ENCODE measurements at regions not wholly inside any gene's neighbourhood (a gene's known extent, or its start where the extent isn't known, plus 50 kb on each side); places are given as distances from the start of the nearest gene placed in this dataset.

- no peaks in the 10 kb centered on the region for H3K36me3 ChIP-seq (ENCODE audit: insufficient read depth, insufficient read length, low read length)
- TF ChIP-seq ZNF274 (IDR thresholded peaks at IDR 0.05; ENCODE audit: low read depth, low read length) (no peak), YY1 (IDR thresholded peaks at IDR 0.05; ENCODE audit: insufficient read depth, insufficient read length) (no peak), SUZ12 (IDR thresholded peaks at IDR 0.05; ENCODE audit: extremely low read depth, insufficient read depth, insufficient read length) (no peak)
- H3K4me1 ChIP-seq (ENCODE audit: insufficient read depth, insufficient read length), result no peaks in the 10 kb centered on the region
- DNase-seq (ENCODE audit: low read depth, low spot score), result no peak
- no peaks in the 10 kb centered on the region for H3K27me3 ChIP-seq (ENCODE audit: insufficient read depth, insufficient read length)
- no peaks in the 10 kb centered on the region for H3K9me3 ChIP-seq (ENCODE audit: insufficient read depth, low read length)
- no peak overlapping the region for H3K9ac ChIP-seq (ENCODE audit: insufficient read length, low read depth)
- H3K4me3 ChIP-seq (ENCODE audit: insufficient read length, low read depth), result no peak overlapping the region
Measured at GRCh38 chr4:31283679-31284078, 563.5 kb downstream of the PCDH7 start.

- Histone ChIP-seq H3K4me3 (ENCODE audit: insufficient read length, low read depth) (no peak overlapping the region), H3K9me3 (ENCODE audit: insufficient read depth, low read length) (no peaks in the 10 kb centered on the region), H3K36me3 (ENCODE audit: insufficient read depth, insufficient read length, low read length) (no peaks in the 10 kb centered on the region), H3K27me3 (ENCODE audit: insufficient read depth, insufficient read length) (no peaks in the 10 kb centered on the region), H3K4me1 (ENCODE audit: insufficient read depth, insufficient read length) (no peaks in the 10 kb centered on the region), H3K9ac (ENCODE audit: insufficient read length, low read depth) (no peak overlapping the region)
- TF ChIP-seq SUZ12 (IDR thresholded peaks at IDR 0.05; ENCODE audit: extremely low read depth, insufficient read depth, insufficient read length), result no peak
- TF ChIP-seq YY1 (IDR thresholded peaks at IDR 0.05; ENCODE audit: insufficient read depth, insufficient read length), result no peak
- TF ChIP-seq ZNF274 (IDR thresholded peaks at IDR 0.05; ENCODE audit: low read depth, low read length), result no peak
- peak; percentile 16 for DNase-seq (ENCODE audit: low read depth, low spot score)
Measured at GRCh38 chr4:31290836-31291235, 570.7 kb downstream of the PCDH7 start.

GRCh38 chr4:31291238-31291637, 571.1 kb downstream of the PCDH7 start:
- peak; percentile 39 for DNase-seq (ENCODE audit: low read depth, low spot score)
- Histone ChIP-seq H3K4me3 (ENCODE audit: insufficient read length, low read depth) (no peak overlapping the region), H3K9ac (ENCODE audit: insufficient read length, low read depth) (no peak overlapping the region), H3K9me3 (ENCODE audit: insufficient read depth, low read length) (no peaks in the 10 kb centered on the region), H3K36me3 (ENCODE audit: insufficient read depth, insufficient read length, low read length) (no peaks in the 10 kb centered on the region), H3K4me1 (ENCODE audit: insufficient read depth, insufficient read length) (no peaks in the 10 kb centered on the region), H3K27me3 (ENCODE audit: insufficient read depth, insufficient read length) (no peaks in the 10 kb centered on the region)
- TF ChIP-seq ZNF274 (IDR thresholded peaks at IDR 0.05; ENCODE audit: low read depth, low read length), result no peak

- TF ChIP-seq SUZ12 (IDR thresholded peaks at IDR 0.05; ENCODE audit: extremely low read depth, insufficient read depth, insufficient read length) (no peak), YY1 (IDR thresholded peaks at IDR 0.05; ENCODE audit: insufficient read depth, insufficient read length) (no peak), ZNF274 (IDR thresholded peaks at IDR 0.05; ENCODE audit: low read depth, low read length) (no peak)
- Histone ChIP-seq H3K27me3 (ENCODE audit: insufficient read depth, insufficient read length) (no peaks in the 10 kb centered on the region), H3K4me3 (ENCODE audit: insufficient read length, low read depth) (no peak overlapping the region), H3K9ac (ENCODE audit: insufficient read length, low read depth) (no peak overlapping the region), H3K36me3 (ENCODE audit: insufficient read depth, insufficient read length, low read length) (no peaks in the 10 kb centered on the region), H3K4me1 (ENCODE audit: insufficient read depth, insufficient read length) (no peaks in the 10 kb centered on the region), H3K9me3 (ENCODE audit: insufficient read depth, low read length) (no peaks in the 10 kb centered on the region)
- no peak for DNase-seq (ENCODE audit: low read depth, low spot score)
Measured at GRCh38 chr4:31294655-31295480, 574.7 kb downstream of the PCDH7 start.

GRCh38 chr4:31298737-31299136, 578.6 kb downstream of the PCDH7 start:
- H3K27me3 ChIP-seq (ENCODE audit: insufficient read depth, insufficient read length), result no peaks in the 10 kb centered on the region
- H3K9ac ChIP-seq (ENCODE audit: insufficient read length, low read depth), result no peak overlapping the region
- TF ChIP-seq YY1 (IDR thresholded peaks at IDR 0.05; ENCODE audit: insufficient read depth, insufficient read length), result no peak
- no peak for TF ChIP-seq SUZ12 (IDR thresholded peaks at IDR 0.05; ENCODE audit: extremely low read depth, insufficient read depth, insufficient read length)
- no peak for TF ChIP-seq ZNF274 (IDR thresholded peaks at IDR 0.05; ENCODE audit: low read depth, low read length)
- H3K4me1 ChIP-seq (ENCODE audit: insufficient read depth, insufficient read length), result no peaks in the 10 kb centered on the region
- H3K4me3 ChIP-seq (ENCODE audit: insufficient read length, low read depth), result no peak overlapping the region
- no peaks in the 10 kb centered on the region for H3K36me3 ChIP-seq (ENCODE audit: insufficient read depth, insufficient read length, low read length)
- DNase-seq (ENCODE audit: low read depth, low spot score), result no peak
- H3K9me3 ChIP-seq (ENCODE audit: insufficient read depth, low read length), result no peaks in the 10 kb centered on the region

- Histone ChIP-seq H3K4me1 (ENCODE audit: insufficient read depth, insufficient read length) (no peaks in the 10 kb centered on the region), H3K36me3 (ENCODE audit: insufficient read depth, insufficient read length, low read length) (no peaks in the 10 kb centered on the region), H3K27me3 (ENCODE audit: insufficient read depth, insufficient read length) (no peaks in the 10 kb centered on the region), H3K9ac (ENCODE audit: insufficient read length, low read depth) (no peak overlapping the region), H3K9me3 (ENCODE audit: insufficient read depth, low read length) (no peaks in the 10 kb centered on the region), H3K4me3 (ENCODE audit: insufficient read length, low read depth) (no peak overlapping the region)
- no peak for TF ChIP-seq ZNF274 (IDR thresholded peaks at IDR 0.05; ENCODE audit: low read depth, low read length)
- TF ChIP-seq YY1 (IDR thresholded peaks at IDR 0.05; ENCODE audit: insufficient read depth, insufficient read length), result no peak
- no peak for TF ChIP-seq SUZ12 (IDR thresholded peaks at IDR 0.05; ENCODE audit: extremely low read depth, insufficient read depth, insufficient read length)
- DNase-seq (ENCODE audit: low read depth, low spot score), result no peak
Measured at GRCh38 chr4:31307029-31307428, 586.9 kb downstream of the PCDH7 start.

- TF ChIP-seq YY1 (IDR thresholded peaks at IDR 0.05; ENCODE audit: insufficient read depth, insufficient read length), result no peak
- TF ChIP-seq SUZ12 (IDR thresholded peaks at IDR 0.05; ENCODE audit: extremely low read depth, insufficient read depth, insufficient read length), result no peak
- TF ChIP-seq ZNF274 (IDR thresholded peaks at IDR 0.05; ENCODE audit: low read depth, low read length), result no peak
- no peak overlapping the region for H3K9ac ChIP-seq (ENCODE audit: insufficient read length, low read depth)
- no peaks in the 10 kb centered on the region for H3K27me3 ChIP-seq (ENCODE audit: insufficient read depth, insufficient read length)
- H3K9me3 ChIP-seq (ENCODE audit: insufficient read depth, low read length), result no peaks in the 10 kb centered on the region
- no peaks in the 10 kb centered on the region for H3K4me1 ChIP-seq (ENCODE audit: insufficient read depth, insufficient read length)
- no peaks in the 10 kb centered on the region for H3K36me3 ChIP-seq (ENCODE audit: insufficient read depth, insufficient read length, low read length)
- no peak for DNase-seq (ENCODE audit: low read depth, low spot score)
- no peak overlapping the region for H3K4me3 ChIP-seq (ENCODE audit: insufficient read length, low read depth)
Measured at GRCh38 chr4:31324814-31325213, 604.6 kb downstream of the PCDH7 start.

Data from NT2/D1 (cell line).